NCI-H2107 treated with DMSO at 0.1 percent for 48 hours (cell line): ENCODE measurements at regions not wholly inside any gene's neighbourhood (a gene's known extent, or its start where the extent isn't known, plus 50 kb on each side); places are given as distances from the start of the nearest gene placed in this dataset.
"Not testable (repeated sequence)": the region's sequence is repeated elsewhere in the genome, so short reads cannot be mapped to it uniquely, and the experiment has no call there.

Source experiments
- DNase-seq: peaks from one replicate; lab custom pipeline; 2025; ENCODE audit not compliant: unreplicated experiment; lab: John Stamatoyannopoulos, UW

- DNase-seq = not testable (repeated sequence)
Observed at GRCh38 chr12:131311279-131311722, 357.6 kb downstream of the ADGRD1 start.

DNA sequence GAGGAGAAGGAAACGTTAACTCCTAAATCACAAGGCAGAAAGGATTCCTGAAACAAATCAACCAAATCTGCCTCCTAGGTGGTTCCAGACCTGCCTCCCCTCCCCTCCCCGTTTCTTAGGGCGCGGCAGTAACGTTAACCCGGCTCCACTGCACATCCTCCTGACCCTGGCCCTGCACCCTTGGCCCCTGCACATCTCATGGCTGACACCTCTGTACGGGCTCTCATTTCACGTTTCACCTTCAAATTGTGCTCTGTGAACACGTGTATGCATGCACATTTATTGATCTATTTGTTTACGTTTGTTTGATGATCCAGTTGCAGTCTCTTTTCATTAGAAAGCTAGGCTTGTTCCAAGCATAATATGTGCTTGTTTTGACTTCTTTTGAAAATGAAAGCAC is 358.1 kb downstream of the ADGRD1 start:
- DNase-seq = no peak

DNA sequence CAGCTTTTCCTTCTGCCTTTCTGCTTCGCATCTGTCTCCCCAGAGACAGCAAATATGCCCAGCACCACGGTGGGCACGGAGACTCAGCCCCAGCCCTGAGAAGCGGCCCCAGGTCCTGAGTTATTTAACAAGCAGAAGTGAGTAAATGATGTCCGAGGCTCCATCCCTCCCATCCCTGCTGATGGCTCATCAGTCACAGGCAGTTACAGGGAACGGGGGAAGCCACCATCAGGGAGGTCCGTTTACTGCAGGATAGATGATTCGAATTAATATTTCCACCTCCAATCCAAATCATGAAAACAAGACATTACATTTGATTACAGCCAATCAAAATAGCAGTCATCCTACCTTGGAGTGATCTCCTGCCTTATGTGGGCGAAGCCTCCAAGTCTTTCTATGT is 358.7 kb downstream of the ADGRD1 start:
- DNase-seq = not testable (repeated sequence)

DNA sequence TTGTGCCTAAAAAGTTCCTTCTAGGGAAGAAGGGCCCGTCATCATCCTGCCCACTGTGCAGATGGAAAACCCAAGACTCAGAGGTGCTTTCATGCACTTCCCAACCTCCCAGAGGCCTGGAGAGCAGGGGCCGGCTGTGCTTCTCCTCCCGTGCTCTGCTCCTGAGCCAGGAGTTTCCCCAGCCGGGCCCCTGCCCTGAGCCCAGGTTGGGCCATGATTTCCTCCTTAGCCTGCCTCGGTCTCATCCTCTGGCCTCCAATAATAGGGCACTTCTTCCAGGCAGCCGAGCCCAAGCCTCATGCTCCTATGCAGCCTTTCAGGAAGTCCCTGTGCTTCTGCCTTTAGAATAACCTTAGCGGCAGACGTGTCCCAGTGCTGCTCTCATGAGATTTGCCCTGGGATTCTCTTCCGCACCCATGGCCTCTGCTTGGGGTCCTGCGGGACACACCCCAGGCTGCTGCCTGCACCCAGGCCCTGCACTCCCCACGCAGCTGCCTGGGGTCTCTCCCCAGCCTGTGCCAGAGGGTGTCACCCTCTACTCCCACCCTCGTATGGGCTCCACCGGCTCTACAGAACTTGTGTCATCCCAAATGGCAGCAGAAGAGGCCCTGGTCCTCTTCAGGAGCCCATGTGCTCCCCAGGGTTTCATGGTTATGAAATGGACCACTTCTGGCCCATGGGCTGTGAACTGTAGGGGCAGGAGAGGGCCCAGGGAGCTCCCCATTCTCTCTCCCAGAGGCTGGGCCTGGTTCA is 359.3 kb downstream of the ADGRD1 start:
- DNase-seq = no peak

- DNase-seq = no peak
Observed at GRCh38 chr12:131313635-131314034, 359.9 kb downstream of the ADGRD1 start.

DNA sequence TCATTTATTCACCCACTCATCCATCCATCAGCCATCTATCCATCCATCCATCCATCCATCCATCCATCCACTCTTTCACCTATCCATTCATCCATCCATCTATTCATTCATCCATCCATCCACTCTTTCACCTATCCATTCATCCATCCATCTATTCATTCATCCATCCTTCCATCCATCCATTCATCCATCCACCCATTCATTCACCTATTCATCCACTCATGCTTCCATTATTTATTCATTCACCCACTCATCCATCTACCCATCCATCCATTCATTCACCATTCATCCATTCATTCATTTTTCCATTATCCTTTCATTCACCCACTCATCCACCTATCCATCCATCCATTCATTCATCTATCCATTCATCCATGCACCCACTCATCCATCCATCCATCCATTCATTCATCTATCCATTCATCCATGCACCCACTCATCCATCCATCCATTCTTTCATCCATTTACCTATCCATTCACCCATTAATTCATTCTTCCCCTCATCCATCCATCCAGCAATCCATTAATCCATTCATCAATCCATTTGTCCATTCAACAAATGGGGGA is 360.9 kb downstream of the ADGRD1 start:
- no peak for DNase-seq

DNA sequence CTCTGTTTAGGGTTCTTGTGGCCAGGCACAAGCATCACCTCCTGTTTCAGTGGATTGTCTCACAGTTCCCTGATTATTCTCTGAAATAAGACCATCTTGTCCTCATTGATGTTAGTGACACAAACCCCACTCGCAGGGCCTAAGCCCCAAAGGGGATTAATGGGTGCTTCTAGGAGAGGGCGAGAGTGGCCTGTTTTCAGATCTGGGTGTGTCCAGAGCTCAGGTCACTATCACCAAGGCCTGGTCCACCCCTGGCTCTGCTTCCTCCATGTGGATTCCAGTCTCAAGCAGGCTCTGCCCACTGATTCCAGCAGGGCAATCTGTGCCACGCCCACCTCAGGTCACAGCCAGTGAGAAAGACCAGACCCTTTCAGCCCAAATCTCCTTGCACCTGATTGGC is 361.9 kb downstream of the ADGRD1 start:
- no peak for DNase-seq

DNA sequence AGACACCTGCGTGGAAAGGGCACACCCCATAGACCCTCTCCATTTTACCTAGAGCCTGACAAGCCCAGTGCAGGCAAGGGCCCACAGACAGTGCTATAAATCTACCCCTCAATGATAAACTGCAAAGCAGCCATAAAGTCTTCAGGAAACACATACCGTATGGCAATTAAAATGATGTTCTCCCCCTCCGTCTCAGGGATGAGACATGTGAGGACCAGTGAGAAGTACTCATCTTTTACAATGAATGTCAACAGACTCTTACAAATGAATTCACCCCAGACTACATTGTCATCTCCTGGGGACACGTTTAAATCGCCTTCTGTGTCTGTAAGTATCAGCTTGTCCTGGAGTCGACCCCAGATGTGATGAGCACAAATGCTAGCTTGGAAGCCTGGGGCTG is 362.7 kb downstream of the ADGRD1 start:
- no peak for DNase-seq

GRCh38 chr12:131318045-131318685 is 364.5 kb downstream of the ADGRD1 start:
- DNase-seq = no peak

GRCh38 chr12:131321988-131322387 is 368.3 kb downstream of the ADGRD1 start:
- DNase-seq = no peak

DNA sequence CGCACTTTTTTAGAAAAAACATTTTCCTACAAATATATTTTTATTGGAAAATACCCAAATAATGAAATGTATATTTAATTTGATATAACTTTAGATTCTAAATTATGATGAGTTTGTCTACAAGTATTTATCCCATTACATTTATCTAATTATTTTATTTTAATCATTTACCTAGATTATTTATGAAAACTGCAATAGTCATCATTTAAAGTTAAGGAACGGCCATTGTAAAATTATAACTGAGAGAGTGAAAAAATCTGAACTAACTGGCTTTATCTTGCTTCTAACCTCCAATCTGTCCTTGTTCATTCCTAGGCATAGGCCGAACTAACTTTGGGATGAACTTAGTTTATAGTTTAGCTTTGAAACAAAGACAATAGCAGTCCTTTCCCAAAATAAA is 368.8 kb downstream of the ADGRD1 start:
- DNase-seq = not testable (repeated sequence)

- DNase-seq = no peak
Observed at GRCh38 chr12:131323879-131324278, 370.2 kb downstream of the ADGRD1 start.

- DNase-seq = no peak
Observed at GRCh38 chr12:131327521-131328488, 374.1 kb downstream of the ADGRD1 start.

- DNase-seq = not testable (repeated sequence)
Observed at GRCh38 chr12:131328861-131329845, 375.4 kb downstream of the ADGRD1 start.

DNA sequence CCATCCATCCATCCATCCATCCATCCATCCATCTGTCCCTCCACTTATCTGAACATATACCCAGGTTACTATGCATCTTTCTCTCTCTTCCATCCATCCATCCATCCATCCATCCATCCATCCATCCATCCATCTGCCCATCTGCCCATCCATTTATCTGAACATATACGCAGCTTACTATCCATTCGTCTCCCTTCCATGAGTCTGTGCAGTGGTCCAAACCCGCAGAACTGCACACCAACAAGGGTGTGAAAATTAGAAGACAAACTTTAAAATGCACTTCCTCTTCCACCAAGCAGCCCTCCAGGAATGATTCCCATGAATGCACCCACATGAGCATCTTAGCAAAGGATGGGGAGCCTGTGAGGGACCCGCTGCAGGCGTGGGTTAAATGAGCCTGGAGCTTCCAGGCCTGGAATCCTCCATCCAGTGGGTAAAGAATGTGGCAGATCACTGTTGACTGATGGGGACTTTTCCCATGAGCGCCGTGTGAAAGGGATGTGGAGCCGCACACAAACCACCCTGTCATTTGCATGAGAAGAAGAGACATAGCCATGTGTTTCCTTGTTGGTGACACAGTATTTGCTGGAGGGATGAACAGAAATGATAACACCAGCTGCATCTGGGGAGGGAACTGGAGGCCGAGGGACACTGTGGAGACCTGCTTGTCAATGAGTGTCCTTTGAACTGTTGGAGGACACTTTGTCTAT is 376.6 kb downstream of the ADGRD1 start:
- DNase-seq = no peak

DNA sequence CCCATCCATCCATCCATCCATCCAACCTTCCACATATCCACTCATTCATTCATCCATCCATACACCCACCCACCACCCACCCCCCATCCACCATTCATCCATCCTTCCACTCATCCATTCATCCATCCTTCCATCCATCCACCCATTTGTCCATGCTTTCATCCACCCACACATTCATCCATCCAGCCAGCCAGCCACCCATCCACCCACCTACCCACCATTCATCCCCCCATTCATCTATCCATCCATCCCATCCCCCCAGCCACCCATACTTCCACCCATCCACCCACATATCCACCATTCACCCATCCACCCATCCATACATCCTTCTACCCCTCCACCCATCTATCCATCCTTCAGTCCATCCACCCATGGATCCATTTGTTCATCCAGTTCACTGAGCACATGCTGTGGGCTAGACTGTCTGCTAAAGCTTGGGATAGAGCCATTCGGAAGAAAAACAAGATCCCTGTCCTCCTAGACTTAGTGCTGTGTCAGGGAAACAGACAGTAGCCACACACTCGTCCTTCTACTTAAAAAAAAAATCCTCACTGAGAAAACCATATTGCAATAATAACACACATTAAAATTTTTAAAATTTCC is 377.5 kb downstream of the ADGRD1 start:
- DNase-seq = no peak

DNA sequence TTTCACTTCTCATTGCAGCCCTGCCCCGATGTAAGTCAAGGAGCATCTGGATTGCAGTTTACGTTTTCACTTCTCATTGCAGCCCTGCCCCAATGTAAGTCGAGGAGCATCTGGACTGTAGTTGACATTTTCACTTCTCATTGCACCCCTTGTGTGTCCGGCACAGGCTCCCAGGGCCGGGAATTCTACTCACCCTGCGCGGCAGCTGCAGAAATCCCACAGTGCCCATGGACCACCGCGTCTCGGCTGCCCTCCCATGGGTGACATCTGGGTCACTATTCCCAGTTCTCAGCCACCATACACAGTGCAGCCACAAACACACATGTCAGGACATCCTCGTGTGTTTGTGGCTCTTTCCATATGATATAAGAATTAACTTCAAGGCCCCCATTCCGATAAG is 378.5 kb downstream of the ADGRD1 start:
- no peak for DNase-seq

- DNase-seq = no peak
Observed at GRCh38 chr12:131333136-131333535, 377.8 kb upstream of the SFSWAP start.
